Loucy (cell line): ENCODE measurements at regions not wholly inside any gene's neighbourhood (a gene's known extent, or its start where the extent isn't known, plus 50 kb on each side); places are given as distances from the start of the nearest gene placed in this dataset.

ENCODE experiments used
- H2AFZ ChIP-seq: fragments of 200-600 bp; sonication (generic); 2 replicates; pipeline ENCODE4 v1.6.0; 2016; ENCODE audit warnings: antibody characterized with exemption, mild to moderate bottlenecking, low read length, moderate library complexity
- H3F3A ChIP-seq: fragments of 200-600 bp; 2 replicates; pipeline ENCODE4 v1.6.0; 2016; ENCODE audit warnings: antibody characterized with exemption, low read depth, mild to moderate bottlenecking
- H3K27me3 ChIP-seq: fragments of 200-600 bp; sonication (generic); 2 replicates; pipeline ENCODE4 v1.6.1; 2014; ENCODE audit warnings: low read length, mild to moderate bottlenecking; ENCODE audit not compliant: insufficient read depth, poor library complexity, severe bottlenecking
- H3K36me3 ChIP-seq: fragments of 200-600 bp; sonication (generic); 2 replicates; pipeline ENCODE4 v1.6.1; 2016; ENCODE audit warnings: low read length; ENCODE audit not compliant: insufficient read depth
- H3K4me1 ChIP-seq: fragments of 200-600 bp; sonication (generic); 2 replicates; pipeline ENCODE4 v1.5.1; 2014; ENCODE audit warnings: low read length, mild to moderate bottlenecking; ENCODE audit not compliant: insufficient read depth, poor library complexity, severe bottlenecking
- H3K4me2 ChIP-seq: fragments of 200-600 bp; sonication (generic); 2 replicates; pipeline ENCODE4 v1.6.0; 2014; ENCODE audit warnings: antibody characterized with exemption, low read length, low read depth, mild to moderate bottlenecking; ENCODE audit not compliant: poor library complexity, severe bottlenecking
- H3K4me3 ChIP-seq: fragments of 200-600 bp; sonication (generic); 2 replicates; pipeline ENCODE4 v1.5.1; 2014; ENCODE audit warnings: low read length, mild to moderate bottlenecking, mixed read lengths; ENCODE audit not compliant: poor library complexity, severe bottlenecking
- H3K79me2 ChIP-seq: fragments of 200-600 bp; sonication (generic); 2 replicates; pipeline ENCODE4 v1.6.1; 2014; ENCODE audit warnings: low read length; ENCODE audit not compliant: insufficient read depth
- H3K9ac ChIP-seq: fragments of 200-600 bp; sonication (generic); 2 replicates; pipeline ENCODE4 v1.6.0; 2014; ENCODE audit warnings: mild to moderate bottlenecking, low read depth, low read length, moderate library complexity; ENCODE audit not compliant: poor library complexity, severe bottlenecking
- H3K9me2 ChIP-seq: fragments of 200-600 bp; sonication (generic); replicated peaks from 2 replicates; pipeline ENCODE4 v1.6.1; 2016; ENCODE audit warnings: low read depth, low read length, mixed read lengths
- H3K9me3 ChIP-seq: fragments of 200-600 bp; sonication (generic); 2 replicates; pipeline ENCODE4 v1.6.1; 2014; ENCODE audit warnings: mild to moderate bottlenecking, antibody characterized with exemption, low read length, low read depth; ENCODE audit not compliant: insufficient read depth
- H4K20me1 ChIP-seq: fragments of 200-600 bp; sonication (generic); 2 replicates; pipeline ENCODE4 v1.6.0; 2014; ENCODE audit warnings: antibody characterized with exemption, low read length, mild to moderate bottlenecking; ENCODE audit not compliant: insufficient read depth, poor library complexity, severe bottlenecking
- EZH2phosphoT487 ChIP-seq: fragments of 200-600 bp; IDR thresholded peaks from 2 replicates; pipeline ENCODE4 v1.6.1; 2018; ENCODE audit warnings: antibody characterized with exemption, mild to moderate bottlenecking, moderate library complexity, borderline replicate concordance
- TF ChIP-seq, protein P1 (sequence below): fragments of 200-600 bp; sonication (generic); conservative IDR thresholded peaks from 2 replicates; pipeline ENCODE4 v1.5.1; 2014; ENCODE audit warnings: mild to moderate bottlenecking, antibody characterized with exemption, low read length

DNA sequence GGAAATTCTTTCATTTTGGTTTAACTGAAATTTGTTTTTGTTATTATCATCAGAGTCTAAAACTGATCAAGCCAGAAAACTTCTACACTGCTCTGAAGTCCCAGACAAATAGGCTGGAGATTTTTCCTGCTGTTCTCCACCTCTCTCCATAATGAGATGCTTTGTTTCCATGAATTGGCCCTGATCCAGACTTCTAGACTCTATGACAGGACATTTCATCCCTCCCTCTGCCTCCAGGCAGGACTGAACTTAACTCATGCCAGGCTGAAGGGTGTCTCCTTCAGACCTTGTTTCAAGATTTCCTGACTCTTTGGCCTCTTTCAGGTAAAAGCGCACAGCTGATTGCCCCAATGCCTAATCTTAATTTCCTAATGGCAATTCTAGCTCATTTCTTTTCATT lies 69.1 kb upstream of the HOXC13 start:
- Histone ChIP-seq H3K9me2 (no peaks in the 10 kb centered on the region), H3K36me3 (no peaks in the 10 kb centered on the region), H3K79me2 (no peaks in the 10 kb centered on the region), H2AFZ (no peak overlapping the region), H4K20me1 (no peaks in the 10 kb centered on the region), H3K9me3 (no peaks in the 10 kb centered on the region), H3K4me3 (no peak overlapping the region), H3F3A (no peaks in the 10 kb centered on the region), H3K27me3 (no peaks in the 10 kb centered on the region), H3K9ac (no peak overlapping the region), H3K4me2 (no peak overlapping the region), H3K4me1 (no peaks in the 10 kb centered on the region)
- no peak for TF ChIP-seq EZH2phosphoT487
- TF ChIP-seq, protein P1, sequence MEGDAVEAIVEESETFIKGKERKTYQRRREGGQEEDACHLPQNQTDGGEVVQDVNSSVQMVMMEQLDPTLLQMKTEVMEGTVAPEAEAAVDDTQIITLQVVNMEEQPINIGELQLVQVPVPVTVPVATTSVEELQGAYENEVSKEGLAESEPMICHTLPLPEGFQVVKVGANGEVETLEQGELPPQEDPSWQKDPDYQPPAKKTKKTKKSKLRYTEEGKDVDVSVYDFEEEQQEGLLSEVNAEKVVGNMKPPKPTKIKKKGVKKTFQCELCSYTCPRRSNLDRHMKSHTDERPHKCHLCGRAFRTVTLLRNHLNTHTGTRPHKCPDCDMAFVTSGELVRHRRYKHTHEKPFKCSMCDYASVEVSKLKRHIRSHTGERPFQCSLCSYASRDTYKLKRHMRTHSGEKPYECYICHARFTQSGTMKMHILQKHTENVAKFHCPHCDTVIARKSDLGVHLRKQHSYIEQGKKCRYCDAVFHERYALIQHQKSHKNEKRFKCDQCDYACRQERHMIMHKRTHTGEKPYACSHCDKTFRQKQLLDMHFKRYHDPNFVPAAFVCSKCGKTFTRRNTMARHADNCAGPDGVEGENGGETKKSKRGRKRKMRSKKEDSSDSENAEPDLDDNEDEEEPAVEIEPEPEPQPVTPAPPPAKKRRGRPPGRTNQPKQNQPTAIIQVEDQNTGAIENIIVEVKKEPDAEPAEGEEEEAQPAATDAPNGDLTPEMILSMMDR = no peak

- no peaks in the 10 kb centered on the region for H4K20me1 ChIP-seq
- H3F3A ChIP-seq = no peaks in the 10 kb centered on the region
- no peak overlapping the region for H3K4me3 ChIP-seq
- no peaks in the 10 kb centered on the region for H3K4me1 ChIP-seq
- no peaks in the 10 kb centered on the region for H3K27me3 ChIP-seq
- no peaks in the 10 kb centered on the region for H3K9me3 ChIP-seq
- H3K9me2 ChIP-seq = no peaks in the 10 kb centered on the region
- H3K36me3 ChIP-seq = no peaks in the 10 kb centered on the region
- TF ChIP-seq EZH2phosphoT487 = no peak
- TF ChIP-seq, protein P1 = 0 out of 2 replicates have a peak, but pooled peaks have one; percentile 10
- H3K9ac ChIP-seq = no peak overlapping the region
- no peaks in the 10 kb centered on the region for H3K79me2 ChIP-seq
- no peak overlapping the region for H3K4me2 ChIP-seq
- no peak overlapping the region for H2AFZ ChIP-seq
Measured at GRCh38 chr12:53870117-53870516, 68.5 kb upstream of the HOXC13 start.

- H4K20me1 ChIP-seq = no peaks in the 10 kb centered on the region
- H3K27me3 ChIP-seq = no peaks in the 10 kb centered on the region
- no peaks in the 10 kb centered on the region for H3F3A ChIP-seq
- no peaks in the 10 kb centered on the region for H3K36me3 ChIP-seq
- no peak overlapping the region for H3K9ac ChIP-seq
- H3K9me3 ChIP-seq = no peaks in the 10 kb centered on the region
- no peak overlapping the region for H3K4me2 ChIP-seq
- no peak overlapping the region for H3K4me3 ChIP-seq
- no peak for TF ChIP-seq EZH2phosphoT487
- TF ChIP-seq, protein P1 = no peak
- no peaks in the 10 kb centered on the region for H3K9me2 ChIP-seq
- H2AFZ ChIP-seq = no peak overlapping the region
- no peaks in the 10 kb centered on the region for H3K79me2 ChIP-seq
- H3K4me1 ChIP-seq = no peaks in the 10 kb centered on the region
Measured at GRCh38 chr12:53871367-53871766, 67.3 kb upstream of the HOXC13 start.
